ENCODE measurements at regions not wholly inside any gene's neighbourhood (a gene's known extent, or its start where the extent isn't known, plus 50 kb on each side); places are given as distances from the start of the nearest gene placed in this dataset.

DNA sequence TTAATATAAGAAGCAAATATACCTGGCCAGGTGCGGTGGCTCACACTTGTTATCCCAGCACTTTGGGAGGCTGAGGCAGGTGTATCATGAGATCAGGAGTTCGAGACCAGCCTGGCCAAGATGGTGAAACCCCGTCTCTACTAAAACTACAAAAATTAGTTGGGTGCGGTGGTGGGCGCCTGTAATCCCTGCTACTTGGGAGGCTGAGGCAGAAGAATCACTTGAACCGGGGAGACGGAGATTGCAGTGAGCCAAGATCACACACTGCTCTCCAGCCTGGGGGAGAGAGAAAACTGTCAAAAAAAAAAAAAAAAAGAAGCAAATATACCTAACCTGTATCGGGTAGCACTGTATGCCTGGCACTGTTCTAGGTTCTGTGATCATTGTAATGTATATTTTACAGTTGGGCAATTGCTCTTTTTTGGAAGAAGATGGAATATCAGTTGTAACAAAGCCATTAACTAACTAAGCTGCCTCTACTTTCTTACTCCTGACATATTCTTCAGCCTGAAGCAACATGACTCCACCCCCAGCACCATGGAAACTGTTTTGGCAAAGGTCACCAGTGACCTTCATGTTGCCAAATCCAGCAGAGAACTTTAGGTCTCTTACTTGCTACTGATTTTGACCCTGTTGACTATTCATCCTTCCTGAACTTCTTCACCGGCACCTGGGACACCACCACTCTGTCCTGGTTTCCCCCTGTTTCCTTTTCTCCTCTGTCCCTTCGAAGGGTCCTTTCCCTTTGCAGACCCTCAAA lies 203.8 kb downstream of the RPLP1 start:
- Mint-ChIP-seq H3K27ac (no peak overlapping the region), H3K36me3 (ENCODE audit: low read depth) (no peaks in the 10 kb centered on the region), H3K4me3 (no peak overlapping the region), H3K4me1 (ENCODE audit: low read depth) (peaks cover 29% of the 10 kb centered on the region), H3K27me3 (peaks cover 34% of the 10 kb centered on the region), H3K9me3 (no peaks in the 10 kb centered on the region)
- intact Hi-C loops (cut with micrococcal nuclease): no loop called here

- peaks cover 20% of the 10 kb centered on the region for H3K4me1 Mint-ChIP-seq (ENCODE audit: low read depth)
- no peak overlapping the region for H3K27ac Mint-ChIP-seq
- H3K9me3 Mint-ChIP-seq: no peaks in the 10 kb centered on the region
- no peak overlapping the region for H3K4me3 Mint-ChIP-seq
- intact Hi-C loops (cut with micrococcal nuclease): no loop called here
- peaks cover 32% of the 10 kb centered on the region for H3K27me3 Mint-ChIP-seq
- no peaks in the 10 kb centered on the region for H3K36me3 Mint-ChIP-seq (ENCODE audit: low read depth)
These were observed 205.0 kb downstream of the RPLP1 start for GRCh38 chr15:69657626-69658025.

GRCh38 chr15:69658411-69658945 lies 205.9 kb downstream of the RPLP1 start:
- intact Hi-C loops (cut with micrococcal nuclease): no loop called here
- no peaks in the 10 kb centered on the region for H3K36me3 Mint-ChIP-seq (ENCODE audit: low read depth)
- H3K4me3 Mint-ChIP-seq: no peak overlapping the region
- H3K9me3 Mint-ChIP-seq: no peaks in the 10 kb centered on the region
- H3K4me1 Mint-ChIP-seq (ENCODE audit: low read depth): peaks cover 11% of the 10 kb centered on the region
- H3K27me3 Mint-ChIP-seq: peaks cover 34% of the 10 kb centered on the region
- no peak overlapping the region for H3K27ac Mint-ChIP-seq

- H3K4me1 Mint-ChIP-seq (ENCODE audit: low read depth): peaks cover 12% of the 10 kb centered on the region
- no peaks in the 10 kb centered on the region for H3K36me3 Mint-ChIP-seq (ENCODE audit: low read depth)
- intact Hi-C loops (cut with micrococcal nuclease): no loop called here
- H3K27ac Mint-ChIP-seq: no peak overlapping the region
- peaks cover 28% of the 10 kb centered on the region for H3K27me3 Mint-ChIP-seq
- H3K4me3 Mint-ChIP-seq: no peak overlapping the region
- H3K9me3 Mint-ChIP-seq: no peaks in the 10 kb centered on the region
These were observed 206.9 kb downstream of the RPLP1 start for GRCh38 chr15:69659454-69660050.

- peaks cover 28% of the 10 kb centered on the region for H3K27me3 Mint-ChIP-seq
- no peak overlapping the region for H3K4me3 Mint-ChIP-seq
- peaks cover 17% of the 10 kb centered on the region for H3K4me1 Mint-ChIP-seq (ENCODE audit: low read depth)
- H3K9me3 Mint-ChIP-seq: no peaks in the 10 kb centered on the region
- no peak overlapping the region for H3K27ac Mint-ChIP-seq
- intact Hi-C loops (cut with micrococcal nuclease): no loop called here
- no peaks in the 10 kb centered on the region for H3K36me3 Mint-ChIP-seq (ENCODE audit: low read depth)
These were observed 207.5 kb downstream of the RPLP1 start for GRCh38 chr15:69660114-69660513.

DNA sequence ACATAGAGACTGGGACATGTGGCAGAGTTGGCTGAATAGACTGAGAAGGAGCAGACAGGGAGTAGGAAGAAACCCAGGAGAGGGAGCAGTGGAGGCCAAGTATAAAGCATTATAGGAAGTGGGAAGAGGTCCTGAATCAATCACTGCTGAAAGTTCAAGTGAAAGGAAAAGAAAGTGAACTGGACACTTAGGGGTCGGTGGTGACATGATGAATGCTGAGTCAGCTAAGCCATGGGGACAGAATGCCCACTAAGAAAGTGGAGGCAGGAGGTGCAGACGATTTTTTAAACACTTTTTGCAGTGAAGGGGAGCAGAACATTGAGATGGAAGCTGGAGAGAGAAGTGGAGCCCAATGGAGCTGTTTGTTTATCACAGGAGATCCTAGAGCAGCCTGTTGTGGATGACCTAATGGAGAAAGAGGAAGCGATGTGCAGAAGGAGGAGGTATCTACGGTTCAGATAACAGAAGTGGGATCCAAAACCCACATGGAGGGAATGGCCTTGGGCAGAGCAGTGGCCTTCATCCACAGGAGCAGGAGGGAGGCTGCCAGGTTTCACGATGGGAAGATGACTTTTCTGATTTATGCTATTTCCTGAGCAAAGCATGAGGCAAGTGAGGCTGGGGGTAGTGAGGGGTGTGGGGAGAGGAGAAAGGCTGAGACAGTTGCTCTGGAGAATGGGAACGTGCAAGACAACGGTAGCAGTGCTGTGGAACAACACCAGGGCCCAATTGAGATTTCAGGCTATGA lies 208.2 kb downstream of the RPLP1 start:
- Mint-ChIP-seq H3K4me3 (no peak overlapping the region), H3K9me3 (no peaks in the 10 kb centered on the region), H3K36me3 (ENCODE audit: low read depth) (no peaks in the 10 kb centered on the region), H3K27me3 (peaks cover 25% of the 10 kb centered on the region), H3K4me1 (ENCODE audit: low read depth) (peaks cover 24% of the 10 kb centered on the region), H3K27ac (no peak overlapping the region)
- intact Hi-C loops (cut with micrococcal nuclease): no loop called here

DNA sequence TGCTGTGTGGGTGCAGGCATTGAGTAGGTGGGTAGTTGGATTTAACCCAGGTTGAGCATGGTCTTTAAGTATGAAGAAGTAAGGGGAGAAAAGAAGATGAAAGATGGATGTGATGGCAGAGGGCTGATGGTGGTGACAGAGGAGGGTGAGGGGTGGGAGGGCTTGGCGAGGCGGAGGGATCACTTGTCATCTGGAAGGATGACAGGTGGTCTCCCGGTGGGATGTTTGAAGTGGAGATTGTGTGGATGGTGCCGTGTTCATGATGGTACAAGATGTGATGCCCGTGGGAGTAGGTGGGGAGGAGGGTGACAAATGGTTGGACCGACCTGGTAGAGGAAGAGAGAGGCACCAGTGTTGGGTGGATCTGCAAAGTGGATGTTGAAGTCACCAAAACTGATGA lies 208.8 kb downstream of the RPLP1 start:
- Mint-ChIP-seq H3K27ac (no peak overlapping the region), H3K36me3 (ENCODE audit: low read depth) (no peaks in the 10 kb centered on the region), H3K4me1 (ENCODE audit: low read depth) (peaks cover 31% of the 10 kb centered on the region), H3K27me3 (peaks cover 25% of the 10 kb centered on the region), H3K4me3 (no peak overlapping the region), H3K9me3 (no peaks in the 10 kb centered on the region)
- intact Hi-C loops (cut with micrococcal nuclease): no loop called here

GRCh38 chr15:69661871-69662644 lies 209.4 kb downstream of the RPLP1 start:
- intact Hi-C loops (cut with micrococcal nuclease): no loop called here
- H3K36me3 Mint-ChIP-seq (ENCODE audit: low read depth): no peaks in the 10 kb centered on the region
- no peaks in the 10 kb centered on the region for H3K9me3 Mint-ChIP-seq
- no peak overlapping the region for H3K27ac Mint-ChIP-seq
- H3K4me3 Mint-ChIP-seq: no peak overlapping the region
- H3K4me1 Mint-ChIP-seq (ENCODE audit: low read depth): peaks cover 31% of the 10 kb centered on the region
- peaks cover 20% of the 10 kb centered on the region for H3K27me3 Mint-ChIP-seq

DNA sequence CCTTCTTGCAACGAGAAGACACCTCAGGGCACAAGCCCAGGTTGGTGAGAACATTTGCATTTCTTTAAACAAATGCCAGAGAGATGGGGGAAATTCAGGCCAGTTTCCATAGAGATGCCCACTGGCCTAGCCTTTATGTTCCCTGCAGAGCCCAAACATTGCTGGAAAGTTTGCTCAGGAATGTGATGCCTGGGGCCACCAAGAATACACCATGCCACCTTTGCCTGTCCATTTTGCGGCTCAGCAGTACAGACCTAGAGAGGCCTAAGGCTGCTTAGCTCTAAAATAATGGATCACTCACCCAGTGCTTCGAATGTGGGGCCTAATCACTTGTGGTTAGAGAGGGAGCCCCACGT lies 210.0 kb downstream of the RPLP1 start:
- Mint-ChIP-seq H3K27me3 (peaks cover 15% of the 10 kb centered on the region), H3K36me3 (ENCODE audit: low read depth) (no peaks in the 10 kb centered on the region), H3K9me3 (no peaks in the 10 kb centered on the region), H3K4me3 (no peak overlapping the region), H3K27ac (peak overlapping the region; percentile 1), H3K4me1 (ENCODE audit: low read depth) (peaks cover 31% of the 10 kb centered on the region)
- intact Hi-C loops (cut with micrococcal nuclease): no loop called here

- intact Hi-C loops (cut with micrococcal nuclease): no loop called here
- Mint-ChIP-seq H3K9me3 (no peaks in the 10 kb centered on the region), H3K27me3 (peaks cover 12% of the 10 kb centered on the region), H3K4me1 (ENCODE audit: low read depth) (peaks cover 39% of the 10 kb centered on the region), H3K27ac (peak overlapping the region; percentile 1), H3K36me3 (ENCODE audit: low read depth) (no peaks in the 10 kb centered on the region), H3K4me3 (no peak overlapping the region)
These were observed 210.8 kb downstream of the RPLP1 start for GRCh38 chr15:69663441-69663840.

GRCh38 chr15:69663982-69664381 lies 211.4 kb downstream of the RPLP1 start:
- H3K27ac Mint-ChIP-seq: peak overlapping the region; percentile 1
- H3K9me3 Mint-ChIP-seq: no peaks in the 10 kb centered on the region
- peaks cover 44% of the 10 kb centered on the region for H3K4me1 Mint-ChIP-seq (ENCODE audit: low read depth)
- no peak overlapping the region for H3K4me3 Mint-ChIP-seq
- peaks cover 10% of the 10 kb centered on the region for H3K27me3 Mint-ChIP-seq
- intact Hi-C loops (cut with micrococcal nuclease): no loop called here
- H3K36me3 Mint-ChIP-seq (ENCODE audit: low read depth): no peaks in the 10 kb centered on the region

GRCh38 chr15:69664572-69665571 lies 212.3 kb downstream of the RPLP1 start:
- Mint-ChIP-seq H3K9me3 (no peaks in the 10 kb centered on the region), H3K27me3 (peaks cover 10% of the 10 kb centered on the region), H3K4me3 (no peak overlapping the region), H3K27ac (peak overlapping the region; percentile 84), H3K4me1 (ENCODE audit: low read depth) (peaks cover 53% of the 10 kb centered on the region), H3K36me3 (ENCODE audit: low read depth) (no peaks in the 10 kb centered on the region)
- intact Hi-C loops (cut with micrococcal nuclease): loop anchor here (5.0 kb wide), 2 partner anchors 88 to 437 kb away; no protein-coding TSS in a partner anchor

Measured in dendritic cell treated with granulocyte-macrophage colony-stimulating factor and Interleukin-4, amounts not matched to agents 40 ng/mL and 50 ng/mL, for 4 days (primary cell).